ENCODE measurements at regions not wholly inside any gene's neighbourhood (a gene's known extent, or its start where the extent isn't known, plus 50 kb on each side); places are given as distances from the start of the nearest gene placed in this dataset.

DNA sequence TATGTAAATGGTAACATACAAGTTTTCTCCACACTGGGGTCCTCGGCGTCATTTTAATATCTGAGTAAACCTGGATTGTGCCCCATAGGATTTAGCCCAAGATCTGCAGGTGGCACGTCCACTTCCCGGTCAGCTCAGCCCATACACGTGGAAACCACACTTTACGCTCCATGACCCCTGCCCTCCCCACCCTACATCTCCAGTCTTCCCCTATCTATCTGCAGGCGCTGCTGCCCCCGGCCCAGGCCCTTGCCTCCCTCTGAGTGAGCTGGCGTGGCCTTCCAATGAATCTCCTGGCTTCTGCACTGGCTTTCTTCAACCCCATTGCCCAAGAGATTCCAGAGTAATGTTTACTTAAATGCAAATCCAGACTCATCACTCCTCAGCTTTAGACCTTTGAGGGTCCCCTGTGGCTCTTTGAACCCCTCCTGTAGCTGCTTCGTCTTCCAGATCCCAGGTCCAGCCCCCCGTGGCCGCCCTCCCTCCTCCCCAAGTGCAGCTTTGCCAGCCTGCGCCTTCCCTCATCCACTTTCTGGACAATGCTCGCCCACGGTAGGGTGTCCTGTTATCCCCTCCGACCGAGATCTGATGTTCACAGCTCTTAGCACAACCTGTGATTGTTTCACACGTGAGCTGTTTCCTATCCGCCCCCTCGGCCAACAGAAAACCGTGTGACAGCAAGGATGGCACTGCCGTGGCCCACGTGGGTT lies 421.4 kb upstream of the SALL3 start:
- no peaks in the 10 kb centered on the region for H3K27me3 ChIP-seq (replicated peaks; ENCODE audit: control insufficient read depth, insufficient read depth, low read length, poor library complexity, severe bottlenecking)
- no peak overlapping the region for H3K27ac ChIP-seq (ENCODE audit: insufficient read depth, low read length, poor library complexity, severe bottlenecking)

DNA sequence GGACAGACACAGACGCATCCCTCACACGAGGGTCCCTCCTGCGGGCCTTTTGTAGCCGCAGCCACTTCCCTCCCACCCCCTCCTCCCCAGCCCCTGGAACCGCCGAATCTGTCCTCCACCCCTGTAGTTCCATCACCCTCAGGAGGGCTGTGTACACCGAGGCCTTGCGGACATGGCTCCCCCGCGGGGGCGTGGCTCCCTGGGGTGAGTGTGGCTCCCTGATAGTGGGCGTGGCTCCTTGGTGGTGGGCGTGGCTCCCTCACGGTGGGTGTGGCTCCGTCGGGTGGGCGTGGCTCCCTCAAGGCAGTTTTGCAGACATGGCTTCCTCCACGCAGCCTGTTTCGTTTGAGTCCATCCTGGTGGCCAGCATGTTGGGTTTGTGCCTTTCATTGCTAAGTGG lies 420.7 kb upstream of the SALL3 start:
- DNase-seq: no peak
- H3K4me3 ChIP-seq (ENCODE audit: insufficient read depth, low read depth, low read length, poor library complexity, severe bottlenecking): no peak overlapping the region
- H3K27ac ChIP-seq (ENCODE audit: insufficient read depth, low read length, poor library complexity, severe bottlenecking): no peak overlapping the region
- H3K27me3 ChIP-seq (replicated peaks; ENCODE audit: control insufficient read depth, insufficient read depth, low read length, poor library complexity, severe bottlenecking): no peaks in the 10 kb centered on the region
- no peaks in the 10 kb centered on the region for H3K9me3 ChIP-seq (ENCODE audit: control insufficient read depth, low read length)
- H3K4me1 ChIP-seq (ENCODE audit: control insufficient read depth, insufficient read depth, low read length, poor library complexity, severe bottlenecking): no peaks in the 10 kb centered on the region
- H3K36me3 ChIP-seq (ENCODE audit: control insufficient read depth, insufficient read depth, low read length): no peaks in the 10 kb centered on the region

More for the DNA sequence above, 421.4 kb upstream of the SALL3 start:
- no peak for DNase-seq
- Histone ChIP-seq H3K9me3 (ENCODE audit: control insufficient read depth, low read length) (no peaks in the 10 kb centered on the region), H3K36me3 (ENCODE audit: control insufficient read depth, insufficient read depth, low read length) (no peaks in the 10 kb centered on the region), H3K4me3 (ENCODE audit: insufficient read depth, low read depth, low read length, poor library complexity, severe bottlenecking) (no peak overlapping the region), H3K4me1 (ENCODE audit: control insufficient read depth, insufficient read depth, low read length, poor library complexity, severe bottlenecking) (no peaks in the 10 kb centered on the region)

DNA sequence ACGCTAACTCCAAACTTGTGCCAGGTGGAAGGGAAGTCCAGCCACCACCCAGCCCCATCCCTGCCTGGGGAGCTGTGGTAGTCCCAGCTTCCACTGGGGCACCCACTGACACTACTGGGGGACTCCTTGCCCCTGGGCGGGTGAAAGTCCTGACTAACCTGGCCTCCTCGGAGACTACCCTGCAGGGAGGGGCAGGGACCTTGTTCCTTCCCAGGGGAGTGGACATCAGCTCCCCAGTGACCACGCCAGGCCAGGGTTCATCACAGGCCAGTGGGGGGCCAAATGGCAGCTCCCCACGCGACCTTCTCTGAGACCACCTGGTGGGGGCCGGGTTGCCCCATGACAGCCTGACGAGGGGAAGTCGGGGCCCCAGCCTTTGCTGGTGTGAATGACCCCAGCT lies 420.0 kb upstream of the SALL3 start:
- Histone ChIP-seq H3K36me3 (ENCODE audit: control insufficient read depth, insufficient read depth, low read length) (no peaks in the 10 kb centered on the region), H3K27me3 (replicated peaks; ENCODE audit: control insufficient read depth, insufficient read depth, low read length, poor library complexity, severe bottlenecking) (no peaks in the 10 kb centered on the region), H3K27ac (ENCODE audit: insufficient read depth, low read length, poor library complexity, severe bottlenecking) (no peak overlapping the region), H3K4me1 (ENCODE audit: control insufficient read depth, insufficient read depth, low read length, poor library complexity, severe bottlenecking) (no peaks in the 10 kb centered on the region), H3K4me3 (ENCODE audit: insufficient read depth, low read depth, low read length, poor library complexity, severe bottlenecking) (no peak overlapping the region), H3K9me3 (ENCODE audit: control insufficient read depth, low read length) (no peaks in the 10 kb centered on the region)
- no peak for DNase-seq

DNA sequence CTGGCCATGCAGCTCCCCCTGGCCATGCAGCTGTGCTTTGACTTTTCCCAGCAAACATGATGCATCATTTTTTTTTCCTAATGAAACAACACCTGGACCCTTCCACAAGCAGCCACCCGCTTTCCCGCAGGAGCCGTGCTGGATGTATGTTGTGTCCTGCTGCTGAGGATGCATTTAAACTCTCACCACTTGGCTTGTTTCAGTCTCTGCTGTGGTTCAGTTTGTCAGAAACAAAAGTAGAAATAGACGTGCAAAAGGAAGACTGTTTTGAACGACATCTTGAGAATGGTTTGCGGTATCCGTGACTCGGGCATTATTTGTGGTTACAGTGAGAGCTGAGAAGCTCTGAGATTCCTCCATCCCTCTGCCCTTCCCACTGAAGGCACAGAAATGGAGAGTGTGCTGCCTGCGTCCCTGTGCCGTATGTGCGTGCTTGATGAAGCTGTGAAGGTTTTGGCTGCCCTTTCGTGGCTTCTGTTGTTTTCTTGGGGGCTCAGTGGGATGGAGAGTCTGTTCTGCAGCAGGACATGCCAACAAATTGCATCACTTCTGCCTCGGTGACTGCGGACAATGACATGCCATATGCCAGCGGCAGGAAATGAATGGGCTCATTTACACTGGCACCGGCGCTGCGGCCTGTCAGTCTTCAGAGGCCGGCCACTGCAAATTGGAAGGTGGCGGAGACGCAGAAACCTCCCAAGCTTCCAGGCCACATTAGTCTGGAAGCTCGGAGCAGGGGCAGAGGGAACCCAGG lies 417.7 kb upstream of the SALL3 start:
- no peaks in the 10 kb centered on the region for H3K9me3 ChIP-seq (ENCODE audit: control insufficient read depth, low read length)
- no peak overlapping the region for H3K4me3 ChIP-seq (ENCODE audit: insufficient read depth, low read depth, low read length, poor library complexity, severe bottlenecking)

DNA sequence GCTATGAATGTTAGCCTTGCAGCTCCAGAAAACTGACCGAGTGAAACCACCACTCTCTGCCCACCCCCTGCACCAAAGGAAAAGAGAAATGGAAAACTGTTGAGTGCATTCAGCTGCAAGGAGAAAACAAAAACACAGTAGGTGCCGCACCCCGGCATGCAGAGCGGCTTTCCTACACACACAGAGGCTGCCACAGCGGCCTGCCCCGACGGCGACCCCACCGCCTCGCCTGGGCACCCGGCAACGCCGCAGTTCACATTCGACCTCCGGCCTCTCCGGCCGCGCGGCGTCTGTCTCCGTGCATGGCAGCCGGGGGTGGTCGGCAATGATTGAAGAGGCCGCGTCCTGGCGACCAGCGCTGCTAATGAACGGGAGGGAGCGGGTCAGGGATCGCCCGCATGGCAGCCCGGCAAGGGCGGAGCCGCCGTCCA lies 417.1 kb upstream of the SALL3 start:
- no peaks in the 10 kb centered on the region for H3K36me3 ChIP-seq (ENCODE audit: control insufficient read depth, insufficient read depth, low read length)
- H3K27ac ChIP-seq (ENCODE audit: insufficient read depth, low read length, poor library complexity, severe bottlenecking): no peak overlapping the region
- no peaks in the 10 kb centered on the region for H3K27me3 ChIP-seq (replicated peaks; ENCODE audit: control insufficient read depth, insufficient read depth, low read length, poor library complexity, severe bottlenecking)
- DNase-seq: no peak
- no peak overlapping the region for H3K4me3 ChIP-seq (ENCODE audit: insufficient read depth, low read depth, low read length, poor library complexity, severe bottlenecking)
- H3K4me1 ChIP-seq (ENCODE audit: control insufficient read depth, insufficient read depth, low read length, poor library complexity, severe bottlenecking): no peaks in the 10 kb centered on the region
- no peaks in the 10 kb centered on the region for H3K9me3 ChIP-seq (ENCODE audit: control insufficient read depth, low read length)

More for the DNA sequence above, 417.7 kb upstream of the SALL3 start:
- no peaks in the 10 kb centered on the region for H3K36me3 ChIP-seq (ENCODE audit: control insufficient read depth, insufficient read depth, low read length)
- H3K27me3 ChIP-seq (replicated peaks; ENCODE audit: control insufficient read depth, insufficient read depth, low read length, poor library complexity, severe bottlenecking): no peaks in the 10 kb centered on the region
- no peak for DNase-seq
- H3K4me1 ChIP-seq (ENCODE audit: control insufficient read depth, insufficient read depth, low read length, poor library complexity, severe bottlenecking): no peaks in the 10 kb centered on the region
- no peak overlapping the region for H3K27ac ChIP-seq (ENCODE audit: insufficient read depth, low read length, poor library complexity, severe bottlenecking)

DNA sequence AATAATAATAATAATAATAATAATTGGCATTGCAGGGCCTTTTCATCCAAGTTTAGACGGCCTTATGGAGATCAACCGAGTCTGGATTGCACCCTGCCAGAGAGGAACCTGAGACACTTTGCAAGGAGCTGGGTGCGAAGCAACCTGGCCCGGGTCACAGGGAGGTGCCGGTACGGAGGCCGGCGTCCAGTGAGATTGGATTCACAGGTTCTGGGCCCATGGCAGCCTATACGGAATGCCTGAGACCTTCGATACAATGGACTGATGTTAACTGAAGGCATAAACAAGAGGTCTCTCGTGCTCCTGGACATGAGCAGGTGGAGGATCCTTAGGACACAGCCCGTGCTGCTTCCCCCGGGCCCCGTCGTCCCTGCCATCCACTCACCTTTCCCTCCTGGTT lies 416.5 kb upstream of the SALL3 start:
- Histone ChIP-seq H3K9me3 (ENCODE audit: control insufficient read depth, low read length) (no peaks in the 10 kb centered on the region), H3K4me1 (ENCODE audit: control insufficient read depth, insufficient read depth, low read length, poor library complexity, severe bottlenecking) (no peaks in the 10 kb centered on the region), H3K4me3 (ENCODE audit: insufficient read depth, low read depth, low read length, poor library complexity, severe bottlenecking) (no peak overlapping the region), H3K36me3 (ENCODE audit: control insufficient read depth, insufficient read depth, low read length) (no peaks in the 10 kb centered on the region), H3K27ac (ENCODE audit: insufficient read depth, low read length, poor library complexity, severe bottlenecking) (no peak overlapping the region), H3K27me3 (replicated peaks; ENCODE audit: control insufficient read depth, insufficient read depth, low read length, poor library complexity, severe bottlenecking) (no peaks in the 10 kb centered on the region)
- DNase-seq: no peak

DNA sequence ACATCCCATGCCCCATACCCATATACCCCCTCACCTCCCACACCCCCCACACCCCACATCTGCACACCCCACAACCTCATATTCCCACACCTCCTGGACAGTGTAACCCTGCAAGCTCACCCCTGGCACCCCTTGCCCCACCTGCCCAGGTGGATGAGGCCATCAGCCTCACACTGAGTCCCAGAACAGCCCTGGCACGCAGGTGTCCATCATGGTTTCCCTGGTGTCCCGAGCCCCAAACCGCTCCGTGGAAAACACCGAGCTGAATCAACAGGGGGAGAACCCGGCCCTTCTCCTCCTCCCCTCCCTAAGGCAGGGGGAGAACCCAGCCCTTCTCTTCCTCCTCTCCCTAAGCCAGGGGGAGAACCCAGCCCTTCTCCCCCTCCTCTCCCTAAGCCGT lies 415.6 kb upstream of the SALL3 start:
- no peak for DNase-seq
- H3K27me3 ChIP-seq (replicated peaks; ENCODE audit: control insufficient read depth, insufficient read depth, low read length, poor library complexity, severe bottlenecking): no peaks in the 10 kb centered on the region
- no peak overlapping the region for H3K27ac ChIP-seq (ENCODE audit: insufficient read depth, low read length, poor library complexity, severe bottlenecking)
- H3K4me1 ChIP-seq (ENCODE audit: control insufficient read depth, insufficient read depth, low read length, poor library complexity, severe bottlenecking): no peaks in the 10 kb centered on the region
- H3K4me3 ChIP-seq (ENCODE audit: insufficient read depth, low read depth, low read length, poor library complexity, severe bottlenecking): no peak overlapping the region
- no peaks in the 10 kb centered on the region for H3K9me3 ChIP-seq (ENCODE audit: control insufficient read depth, low read length)
- no peaks in the 10 kb centered on the region for H3K36me3 ChIP-seq (ENCODE audit: control insufficient read depth, insufficient read depth, low read length)

DNA sequence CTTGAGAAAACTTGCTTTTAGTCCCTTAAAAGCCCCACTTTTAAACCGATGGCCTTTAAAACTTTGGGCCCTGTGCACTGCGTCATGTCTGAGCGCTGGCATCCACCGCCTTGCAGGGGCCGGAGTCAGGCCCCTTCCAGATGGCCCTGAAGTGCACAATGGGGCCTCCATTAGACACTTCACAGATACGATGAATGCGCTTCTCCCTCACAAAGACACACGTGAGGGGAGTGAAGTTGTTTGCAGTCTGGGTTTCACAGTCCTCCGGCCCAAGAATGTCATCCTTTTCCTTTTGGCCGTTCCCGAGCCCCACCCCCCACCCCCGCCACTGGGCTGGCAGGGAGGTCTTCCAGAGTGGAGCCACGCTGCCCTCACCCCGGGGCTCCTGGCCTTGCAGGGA lies 415.1 kb upstream of the SALL3 start:
- no peak for DNase-seq

DNA sequence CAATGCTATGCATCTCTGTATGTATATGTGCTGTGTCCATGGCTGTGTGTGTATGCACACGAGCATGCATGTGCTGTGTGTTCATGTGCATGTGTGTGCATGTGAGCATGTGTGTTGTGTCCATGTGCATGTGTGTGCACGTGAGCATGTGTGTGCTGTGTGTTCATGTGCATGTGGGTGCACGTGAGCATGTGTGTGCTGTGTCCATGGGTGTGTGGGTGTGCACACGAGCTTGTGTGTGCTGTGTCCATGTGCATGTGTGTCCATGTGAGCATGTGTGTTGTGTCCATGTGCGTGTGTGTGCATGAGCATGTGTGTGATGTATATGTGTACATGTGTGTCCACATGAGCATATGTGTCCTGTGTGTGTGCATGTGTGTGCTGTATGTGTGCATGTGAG lies 414.4 kb upstream of the SALL3 start:
- Histone ChIP-seq H3K36me3 (ENCODE audit: control insufficient read depth, insufficient read depth, low read length) (no peaks in the 10 kb centered on the region), H3K9me3 (ENCODE audit: control insufficient read depth, low read length) (no peaks in the 10 kb centered on the region), H3K4me3 (ENCODE audit: insufficient read depth, low read depth, low read length, poor library complexity, severe bottlenecking) (no peak overlapping the region), H3K4me1 (ENCODE audit: control insufficient read depth, insufficient read depth, low read length, poor library complexity, severe bottlenecking) (no peaks in the 10 kb centered on the region), H3K27me3 (replicated peaks; ENCODE audit: control insufficient read depth, insufficient read depth, low read length, poor library complexity, severe bottlenecking) (no peaks in the 10 kb centered on the region), H3K27ac (ENCODE audit: insufficient read depth, low read length, poor library complexity, severe bottlenecking) (no peak overlapping the region)
- no peak for DNase-seq

More for the DNA sequence above, 415.1 kb upstream of the SALL3 start:
- Histone ChIP-seq H3K36me3 (ENCODE audit: control insufficient read depth, insufficient read depth, low read length) (no peaks in the 10 kb centered on the region), H3K27me3 (replicated peaks; ENCODE audit: control insufficient read depth, insufficient read depth, low read length, poor library complexity, severe bottlenecking) (no peaks in the 10 kb centered on the region), H3K4me3 (ENCODE audit: insufficient read depth, low read depth, low read length, poor library complexity, severe bottlenecking) (no peak overlapping the region), H3K4me1 (ENCODE audit: control insufficient read depth, insufficient read depth, low read length, poor library complexity, severe bottlenecking) (no peaks in the 10 kb centered on the region), H3K9me3 (ENCODE audit: control insufficient read depth, low read length) (no peaks in the 10 kb centered on the region), H3K27ac (ENCODE audit: insufficient read depth, low read length, poor library complexity, severe bottlenecking) (no peak overlapping the region)

DNA sequence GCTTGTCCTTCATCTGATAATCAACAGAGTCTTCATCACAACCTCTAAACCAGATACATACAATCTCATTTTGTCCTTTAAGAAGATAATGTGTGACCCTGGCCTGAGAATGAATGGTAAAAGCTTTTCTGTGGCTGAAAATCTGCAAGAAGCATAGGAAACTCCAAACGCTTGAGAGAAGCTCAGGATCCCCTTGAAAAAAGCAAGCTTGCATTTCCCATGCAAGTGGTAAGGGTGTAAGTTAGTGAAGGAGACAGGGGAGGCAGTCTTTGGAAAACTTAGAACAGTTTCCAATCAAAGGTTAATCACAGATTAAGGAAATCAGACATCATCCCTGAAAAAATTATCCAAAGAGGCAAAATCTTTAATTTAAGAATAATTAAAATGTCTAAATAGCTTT lies 413.6 kb upstream of the SALL3 start:
- no peak overlapping the region for H3K27ac ChIP-seq (ENCODE audit: insufficient read depth, low read length, poor library complexity, severe bottlenecking)
- no peaks in the 10 kb centered on the region for H3K9me3 ChIP-seq (ENCODE audit: control insufficient read depth, low read length)
- H3K27me3 ChIP-seq (replicated peaks; ENCODE audit: control insufficient read depth, insufficient read depth, low read length, poor library complexity, severe bottlenecking): no peaks in the 10 kb centered on the region
- H3K4me3 ChIP-seq (ENCODE audit: insufficient read depth, low read depth, low read length, poor library complexity, severe bottlenecking): no peak overlapping the region
- no peaks in the 10 kb centered on the region for H3K36me3 ChIP-seq (ENCODE audit: control insufficient read depth, insufficient read depth, low read length)
- no peaks in the 10 kb centered on the region for H3K4me1 ChIP-seq (ENCODE audit: control insufficient read depth, insufficient read depth, low read length, poor library complexity, severe bottlenecking)
- no peak for DNase-seq

Measured in effector memory CD4-positive, alpha-beta T cell (primary cell).